DOHH2 (cell line): ENCODE measurements at regions not wholly inside any gene's neighbourhood (a gene's known extent, or its start where the extent isn't known, plus 50 kb on each side); places are given as distances from the start of the nearest gene placed in this dataset.

Experiments used
- H3F3A ChIP-seq: fragments of 200-600 bp; sonication (generic), shearing (Covaris generic); 2 replicates; pipeline ENCODE4 v1.6.0; 2016; ENCODE audit warnings: antibody characterized with exemption, mild to moderate bottlenecking; ENCODE audit not compliant: control insufficient read depth, insufficient read depth
- H3K27ac ChIP-seq: fragments of 200-600 bp; sonication (generic); 2 replicates; pipeline ENCODE4 v1.5.1; 2014; ENCODE audit warnings: low read depth, mild to moderate bottlenecking, low read length, moderate library complexity
- H3K27me3 ChIP-seq: fragments of 200-600 bp; sonication (generic); 2 replicates; pipeline ENCODE4 v1.6.1; 2014; ENCODE audit warnings: mild to moderate bottlenecking, low read length, mixed read lengths; ENCODE audit not compliant: control insufficient read depth
- H3K36me3 ChIP-seq: fragments of 200-600 bp; sonication (generic); 2 replicates; pipeline ENCODE4 v1.6.1; 2014; ENCODE audit warnings: mild to moderate bottlenecking, low read length, moderate library complexity, mixed read lengths; ENCODE audit not compliant: control insufficient read depth
- H3K4me1 ChIP-seq: fragments of 200-600 bp; sonication (generic); 2 replicates; pipeline ENCODE4 v1.6.1; 2014; ENCODE audit warnings: mild to moderate bottlenecking, low read length, mixed read lengths; ENCODE audit not compliant: control insufficient read depth
- H3K4me2 ChIP-seq: fragments of 200-600 bp; sonication (generic); 2 replicates; pipeline ENCODE4 v1.6.0; 2014; ENCODE audit warnings: mild to moderate bottlenecking, low read length, moderate library complexity
- H3K4me3 ChIP-seq: fragments of 200-600 bp; sonication (generic); 2 replicates; pipeline ENCODE4 v1.5.1; 2014; ENCODE audit warnings: mild to moderate bottlenecking, low read length, mixed read lengths
- H3K79me2 ChIP-seq: fragments of 200-600 bp; sonication (generic); 2 replicates; pipeline ENCODE4 v1.6.1; 2014; ENCODE audit warnings: mild to moderate bottlenecking, low read length, mixed read lengths; ENCODE audit not compliant: control insufficient read depth
- H3K9me2 ChIP-seq: fragments of 200-600 bp; sonication (generic); replicated peaks from 2 replicates; pipeline ENCODE4 v1.6.1; 2014; ENCODE audit warnings: mild to moderate bottlenecking, low read length, mixed read lengths; ENCODE audit not compliant: control insufficient read depth
- H3K9me3 ChIP-seq: fragments of 200-600 bp; sonication (generic); 2 replicates; pipeline ENCODE4 v1.6.1; 2014; ENCODE audit warnings: antibody characterized with exemption, low read length, mixed read lengths; ENCODE audit not compliant: control insufficient read depth, insufficient read depth
- H4K20me1 ChIP-seq: fragments of 200-600 bp; sonication (generic); 2 replicates; pipeline ENCODE4 v1.6.0; 2014; ENCODE audit warnings: low read depth, mild to moderate bottlenecking, antibody characterized with exemption, low read length, moderate library complexity; ENCODE audit not compliant: control insufficient read depth, insufficient read depth
- CTCF ChIP-seq: fragments of 200-600 bp; sonication (generic); IDR thresholded peaks from one replicate; pipeline ENCODE4 v1.5.1; 2014; ENCODE audit warnings: antibody characterized with exemption, mild to moderate bottlenecking, low read depth, low read length; ENCODE audit not compliant: poor library complexity, severe bottlenecking
- EZH2phosphoT487 ChIP-seq: fragments of 200-600 bp; sonication (generic); IDR thresholded peaks from 2 replicates; pipeline ENCODE4 v1.6.1; 2017; ENCODE audit warnings: borderline replicate concordance, mild to moderate bottlenecking, antibody characterized with exemption, low read length, moderate library complexity, mixed read lengths

GRCh38 chr12:28905220-28905955 lies 243.7 kb upstream of the FAR2 start:
- Histone ChIP-seq H3K79me2 (no peaks in the 10 kb centered on the region), H3K27me3 (no peaks in the 10 kb centered on the region), H3K4me3 (no peak overlapping the region), H3K4me1 (no peaks in the 10 kb centered on the region), H4K20me1 (no peaks in the 10 kb centered on the region), H3K36me3 (no peaks in the 10 kb centered on the region), H3K4me2 (no peak overlapping the region), H3F3A (no peaks in the 10 kb centered on the region), H3K9me2 (no peaks in the 10 kb centered on the region), H3K27ac (no peak overlapping the region), H3K9me3 (peaks cover 17% of the 10 kb centered on the region; the same call in 1 of the 2 replicates)
- no peak for TF ChIP-seq EZH2phosphoT487
- no peak for TF ChIP-seq CTCF

- no peak overlapping the region for H3K27ac ChIP-seq
Observed at GRCh38 chr12:28908646-28909045, 240.4 kb upstream of the FAR2 start.

GRCh38 chr12:28909291-28909690 lies 239.8 kb upstream of the FAR2 start:
- H3K9me3 ChIP-seq, result peaks cover 6% of the 10 kb centered on the region; the same call in 1 of the 2 replicates
- no peaks in the 10 kb centered on the region for H3K36me3 ChIP-seq
- no peaks in the 10 kb centered on the region for H3F3A ChIP-seq
- H3K4me3 ChIP-seq, result no peak overlapping the region
- no peaks in the 10 kb centered on the region for H3K79me2 ChIP-seq
- H4K20me1 ChIP-seq, result no peaks in the 10 kb centered on the region
- H3K4me1 ChIP-seq, result no peaks in the 10 kb centered on the region
- H3K9me2 ChIP-seq, result no peaks in the 10 kb centered on the region
- H3K27me3 ChIP-seq, result no peaks in the 10 kb centered on the region
- H3K27ac ChIP-seq, result no peak overlapping the region
- TF ChIP-seq CTCF, result no peak
- TF ChIP-seq EZH2phosphoT487, result no peak
- no peak overlapping the region for H3K4me2 ChIP-seq

More at GRCh38 chr12:28908646-28909045, 240.4 kb upstream of the FAR2 start:
- no peaks in the 10 kb centered on the region for H3K79me2 ChIP-seq
- 0 out of 2 replicates have a peak, but pooled peaks cover 3% of the 10 kb centered on the region for H3K9me3 ChIP-seq
- H3F3A ChIP-seq, result no peaks in the 10 kb centered on the region
- H3K36me3 ChIP-seq, result no peaks in the 10 kb centered on the region
- TF ChIP-seq CTCF (no peak), EZH2phosphoT487 (no peak)
- no peaks in the 10 kb centered on the region for H3K4me1 ChIP-seq
- H3K9me2 ChIP-seq, result no peaks in the 10 kb centered on the region
- no peaks in the 10 kb centered on the region for H3K27me3 ChIP-seq
- no peaks in the 10 kb centered on the region for H4K20me1 ChIP-seq
- no peak overlapping the region for H3K4me2 ChIP-seq
- no peak overlapping the region for H3K4me3 ChIP-seq
